ENCODE measurements at regions not wholly inside any gene's neighbourhood (a gene's known extent, or its start where the extent isn't known, plus 50 kb on each side); places are given as distances from the start of the nearest gene placed in this dataset.

GRCh38 chr14:62599616-62600385, 445.5 kb downstream of the KCNH5 start:
- no peak for DNase-seq

GRCh38 chr14:62602712-62603111, 442.5 kb downstream of the KCNH5 start:
- no peak for DNase-seq

DNA sequence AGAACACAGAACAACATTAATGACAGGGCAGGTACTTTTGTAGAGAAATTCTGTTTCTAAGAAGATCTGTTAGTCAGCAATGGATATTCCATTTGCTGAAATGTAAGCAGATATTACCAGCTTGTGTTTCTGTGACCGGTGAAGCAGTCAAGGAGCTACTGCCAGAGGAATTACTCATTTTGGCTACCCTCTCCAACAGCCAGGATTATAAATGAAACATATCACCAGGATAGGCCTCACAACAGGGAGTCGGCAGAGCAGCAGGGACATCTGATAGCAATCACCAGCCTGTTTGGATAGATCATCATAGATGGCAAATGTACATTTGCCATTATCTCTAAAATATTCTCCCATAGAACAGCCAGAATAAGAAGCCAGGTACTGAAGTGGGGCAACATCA, 440.7 kb downstream of the KCNH5 start:
- DNase-seq: no peak

GRCh38 chr14:62614122-62614521, 431.1 kb downstream of the KCNH5 start:
- no peak for DNase-seq

- DNase-seq: no peak
Measured at GRCh38 chr14:62616668-62617067, 428.6 kb downstream of the KCNH5 start.

DNA sequence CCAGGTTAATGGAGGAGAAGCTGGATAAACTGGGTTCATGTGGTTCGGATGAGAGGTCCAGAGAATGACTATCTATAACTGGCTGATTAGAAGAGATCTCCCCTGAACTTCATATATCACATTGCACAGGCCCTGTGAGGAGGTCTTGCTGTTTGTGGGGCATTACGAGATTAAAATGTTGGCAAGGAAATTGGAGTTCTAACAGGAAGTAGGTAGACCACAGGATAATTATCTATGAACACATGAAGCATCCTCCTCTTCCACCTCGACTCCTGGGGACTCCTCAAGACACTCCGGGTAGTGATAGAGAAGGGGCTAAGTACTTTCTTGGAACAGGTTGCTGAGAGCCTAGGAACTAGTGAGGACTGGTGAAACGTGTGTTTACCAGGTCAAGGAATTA, 418.8 kb downstream of the KCNH5 start:
- DNase-seq: no peak

DNA sequence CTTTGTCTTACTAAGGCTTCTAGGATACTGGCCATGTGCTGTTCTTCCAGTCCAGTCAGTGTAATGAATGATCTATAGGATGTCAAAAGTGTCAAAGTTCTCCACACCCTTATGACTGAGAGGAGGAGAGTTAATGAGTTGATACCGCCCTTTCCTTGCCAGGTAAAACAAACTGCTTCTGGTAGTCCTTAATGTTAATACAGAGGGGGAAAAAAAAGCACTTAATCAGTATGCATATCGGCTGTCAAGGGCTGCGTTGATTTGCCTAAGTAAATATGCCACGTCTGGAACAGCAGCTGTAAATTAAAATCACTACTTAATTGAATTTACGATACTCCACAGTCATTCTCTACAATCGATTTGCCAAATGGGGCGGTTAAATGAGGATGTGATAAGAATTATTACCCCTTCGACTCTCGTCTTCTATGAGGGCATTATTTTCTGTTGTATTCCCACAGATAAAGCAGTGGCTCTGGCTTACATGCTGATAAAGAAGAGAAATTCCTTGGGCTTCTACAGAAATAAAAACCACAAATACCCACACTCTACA, 416.0 kb downstream of the KCNH5 start:
- DNase-seq: no peak

DNA sequence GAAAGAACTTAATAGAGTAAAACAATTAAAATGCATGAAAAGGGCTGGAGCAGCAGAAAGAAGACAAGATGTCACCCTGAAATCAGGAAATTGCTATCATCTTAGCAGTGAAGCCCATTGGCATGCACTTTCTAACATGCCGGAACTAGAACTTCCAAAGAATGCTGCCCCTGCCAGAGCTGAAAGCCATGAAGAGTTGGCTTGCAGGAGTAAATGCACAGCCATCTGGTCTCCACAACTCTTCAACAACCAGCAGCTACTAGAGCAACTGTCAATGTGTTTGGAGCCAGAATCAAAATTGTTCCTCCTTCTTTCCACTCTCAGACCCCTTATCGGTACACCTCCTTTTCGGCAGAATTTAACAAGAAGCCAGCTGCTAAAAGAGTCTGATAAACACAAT, 414.1 kb downstream of the KCNH5 start:
- no peak for DNase-seq

DNA sequence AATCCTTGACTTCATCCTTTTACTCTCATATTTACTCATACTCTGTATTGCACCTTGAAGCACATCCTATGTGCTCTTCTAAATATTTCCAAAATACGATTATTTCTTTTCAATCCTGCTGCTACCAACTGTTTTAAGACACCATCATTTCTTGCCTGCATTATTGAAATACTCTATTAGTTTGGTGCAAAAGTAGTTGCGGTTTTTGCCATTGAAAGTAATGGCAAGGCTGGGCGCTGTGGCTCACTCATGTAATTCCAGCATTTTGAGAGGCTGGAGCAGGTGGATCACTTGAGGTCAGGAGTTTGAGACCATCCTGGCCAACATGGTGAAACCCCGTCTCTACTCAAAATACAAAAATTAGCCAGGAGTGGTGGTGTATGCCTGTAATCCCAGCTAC, 412.5 kb downstream of the KCNH5 start:
- DNase-seq: no peak

GRCh38 chr14:62645649-62646048, 399.6 kb downstream of the KCNH5 start:
- DNase-seq: no peak
